ENCODE measurements at regions not wholly inside any gene's neighbourhood (a gene's known extent, or its start where the extent isn't known, plus 50 kb on each side); places are given as distances from the start of the nearest gene placed in this dataset.

- TF ChIP-seq POLR2A (IDR thresholded peaks at IDR 0.05; ENCODE audit: low read length): no peak
- no peak for TF ChIP-seq GATA1 (IDR thresholded peaks at IDR 0.05; ENCODE audit: low read depth, low read length)
Measured at GRCh38 chr6:137734875-137735182, 132.2 kb upstream of the TNFAIP3 start.
